H1 (cell line): ENCODE measurements at regions not wholly inside any gene's neighbourhood (a gene's known extent, or its start where the extent isn't known, plus 50 kb on each side); places are given as distances from the start of the nearest gene placed in this dataset.

ENCODE experiments used
- EP300 ChIP-seq, 2 experiments: IDR thresholded peaks; 1 replicate in 1 of 2; 2 replicates in 1 of 2; pipeline ENCODE4 v1.6.1; 2011 to 2012; ENCODE audit warnings: low read depth in 2 of 2, low read length in 2 of 2, mild to moderate bottlenecking in 2 of 2, borderline replicate concordance in 1 of 2, inconsistent platforms in 1 of 2, moderate library complexity in 1 of 2
- RBBP5 ChIP-seq: IDR thresholded peaks from 2 replicates; pipeline ENCODE4 v1.7.1; 2012; ENCODE audit warnings: low read depth, mild to moderate bottlenecking, inconsistent platforms, low read length, moderate library complexity, borderline replicate concordance
- SAP30 ChIP-seq: fragments of 300-600 bp; sonication (generic); IDR thresholded peaks from 2 replicates; pipeline ENCODE4 v1.7.1; 2012; ENCODE audit warnings: low read length, moderate library complexity, mild to moderate bottlenecking, inconsistent platforms; ENCODE audit not compliant: insufficient read depth, insufficient replicate concordance

GRCh38 chr2:144063602-144064001 is 456.3 kb downstream of the ZEB2 start (continued):
- TF ChIP-seq EP300 (IDR thresholded peaks at IDR 0.05; ENCODE audit: borderline replicate concordance in 1 of 2, low read depth in 2 of 2, low read length in 2 of 2) = no peak
- no peak for TF ChIP-seq RBBP5
- no peak for TF ChIP-seq SAP30
- TF ChIP-seq, all 59 proteins: peak for 0
